Natural killer cell (primary cell): ENCODE measurements at regions not wholly inside any gene's neighbourhood (a gene's known extent, or its start where the extent isn't known, plus 50 kb on each side); places are given as distances from the start of the nearest gene placed in this dataset.

Source experiments
- ATAC-seq, 3 donors: fragments of 150-1000 bp in 2 of 3; fragments of 200-7000 bp in 1 of 3; cut with Tn5 transposase; 1 replicate in 1 of 3; 2 replicates in 2 of 3; pipeline ENCODE4 v1.10.0; 2021; ENCODE audit warnings: mild to moderate bottlenecking in 2 of 3, moderate library complexity in 2 of 3
- DNase-seq, 2 donors: peaks; one replicate each; pipeline versions ENCODE4 v3.0.0 to v3.0.0-alpha.2; 2013 to 2021; ENCODE audit warnings: mixed read lengths in 1 of 2
- H3K27ac ChIP-seq: one replicate; pipeline ENCODE4 v1.5.1; 2013; ENCODE audit warnings: mild to moderate bottlenecking, low read length
- H3K27me3 ChIP-seq: one replicate; pipeline ENCODE4 v1.6.1; 2013; ENCODE audit warnings: low read length; ENCODE audit not compliant: control insufficient read depth, insufficient read depth
- H3K36me3 ChIP-seq: one replicate; pipeline ENCODE4 v1.6.1; 2013; ENCODE audit warnings: low read length; ENCODE audit not compliant: control insufficient read depth, insufficient read depth
- H3K4me1 ChIP-seq: one replicate; pipeline ENCODE4 v1.6.1; 2013; ENCODE audit warnings: low read length; ENCODE audit not compliant: control insufficient read depth, insufficient read depth
- H3K4me3 ChIP-seq: one replicate; pipeline ENCODE4 v1.5.1; 2013; ENCODE audit warnings: low read length
- H3K9me3 ChIP-seq: one replicate; pipeline ENCODE4 v1.6.1; 2013; ENCODE audit warnings: low read length; ENCODE audit not compliant: control insufficient read depth, insufficient read depth
- H3K27ac Mint-ChIP-seq, 2 donors: one replicate each; pipeline ENCODE4 v1.8.0; 2022; ENCODE audit warnings: mild to moderate bottlenecking in 2 of 2, mixed read lengths in 2 of 2, moderate library complexity in 1 of 2
- H3K27me3 Mint-ChIP-seq, 2 donors: one replicate each; pipeline ENCODE4 v1.8.0; 2022; ENCODE audit warnings: low read depth in 2 of 2, mixed read lengths in 2 of 2
- H3K36me3 Mint-ChIP-seq: one replicate; pipeline ENCODE4 v1.8.0; 2022; ENCODE audit warnings: mixed read lengths
- H3K4me1 Mint-ChIP-seq, 2 donors: one replicate each; pipeline ENCODE4 v1.8.0; 2022; ENCODE audit warnings: mixed read lengths in 2 of 2
- H3K4me3 Mint-ChIP-seq: one replicate; pipeline ENCODE4 v1.8.0; 2022; ENCODE audit warnings: mild to moderate bottlenecking, moderate library complexity, mixed read lengths
- H3K9me3 Mint-ChIP-seq, 2 donors: one replicate each; pipeline ENCODE4 v1.8.0; 2022; ENCODE audit warnings: mixed read lengths in 2 of 2
- CTCF ChIP-seq: fragments of 200-600 bp; IDR thresholded peaks from one replicate; pipeline ENCODE4 v1.8.0; 2022; ENCODE audit warnings: antibody characterized with exemption
- WGBS: methylation state at CpG from one replicate; pipeline ENCODE4 v1.1.7; 2013; ENCODE audit warnings: missing lambda C conversion rate; ENCODE audit not compliant: insufficient coverage; 5-methylcytosine and 5-hydroxymethylcytosine counted together
- intact Hi-C: fragments of 100-400 bp; cut with micrococcal nuclease; formaldehyde crosslinking; loops from one replicate; pipeline ENCODE4 v1.14.2; 2022

DNA sequence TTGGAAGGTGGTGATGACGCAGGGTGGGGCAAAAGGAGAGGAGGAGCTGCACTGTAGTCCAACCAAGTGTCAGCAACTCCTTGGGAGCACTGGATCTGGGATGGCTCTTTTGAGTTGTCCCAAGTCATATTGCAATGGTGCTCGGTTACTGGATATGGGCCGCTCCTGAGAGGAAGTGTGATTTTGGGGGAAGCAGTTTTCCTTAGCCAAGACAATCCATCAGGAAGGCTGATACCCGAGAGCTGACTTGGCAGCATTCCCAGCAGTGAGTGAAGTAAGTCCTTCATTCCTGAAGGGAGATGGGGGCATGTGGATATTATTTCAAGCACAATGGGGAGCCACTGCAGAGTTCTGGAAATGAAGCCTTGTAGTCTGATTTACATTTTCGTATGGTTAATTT, 354.1 kb downstream of the RFPL4B start:
- no peaks in the 10 kb centered on the region for H3K27me3 ChIP-seq
- no peak overlapping the region for H3K4me3 ChIP-seq
- H3K36me3 Mint-ChIP-seq = no peaks in the 10 kb centered on the region
- no peaks in the 10 kb centered on the region for H3K9me3 ChIP-seq
- H3K27me3 Mint-ChIP-seq = no peaks in the 10 kb centered on the region
- ATAC-seq = no peak
- no peak for DNase-seq
- no peaks in the 10 kb centered on the region for H3K36me3 ChIP-seq
- no peak overlapping the region for H3K27ac ChIP-seq
- no peaks in the 10 kb centered on the region for H3K4me1 Mint-ChIP-seq
- H3K4me3 Mint-ChIP-seq = no peak overlapping the region
- H3K4me1 ChIP-seq = no peaks in the 10 kb centered on the region
- 90% methylated on average over 5 of the region's 5 CpGs for WGBS
- TF ChIP-seq CTCF = no peak
- intact Hi-C loops = no loop called here
- no peak overlapping the region for H3K27ac Mint-ChIP-seq
- peaks cover 8 to 10% of the 10 kb centered on the region in 2 donors for H3K9me3 Mint-ChIP-seq

- Histone ChIP-seq H3K36me3 (no peaks in the 10 kb centered on the region), H3K4me3 (no peak overlapping the region), H3K27ac (no peak overlapping the region), H3K4me1 (no peaks in the 10 kb centered on the region), H3K27me3 (no peaks in the 10 kb centered on the region), H3K9me3 (no peaks in the 10 kb centered on the region)
- intact Hi-C loops = no loop called here
- no peak for DNase-seq
- no peaks in the 10 kb centered on the region for H3K9me3 Mint-ChIP-seq
- ATAC-seq = no peak
- H3K27me3 Mint-ChIP-seq = no peaks in the 10 kb centered on the region
- H3K27ac Mint-ChIP-seq = no peak overlapping the region
- no peak for TF ChIP-seq CTCF
- H3K4me3 Mint-ChIP-seq = no peak overlapping the region
- WGBS = no CpG with 5 or more reads among the region's 2 CpGs
- H3K4me1 Mint-ChIP-seq = no peaks in the 10 kb centered on the region
- H3K36me3 Mint-ChIP-seq = no peaks in the 10 kb centered on the region
These were observed 363.6 kb downstream of the RFPL4B start for GRCh38 chr6:112710710-112711109.

DNA sequence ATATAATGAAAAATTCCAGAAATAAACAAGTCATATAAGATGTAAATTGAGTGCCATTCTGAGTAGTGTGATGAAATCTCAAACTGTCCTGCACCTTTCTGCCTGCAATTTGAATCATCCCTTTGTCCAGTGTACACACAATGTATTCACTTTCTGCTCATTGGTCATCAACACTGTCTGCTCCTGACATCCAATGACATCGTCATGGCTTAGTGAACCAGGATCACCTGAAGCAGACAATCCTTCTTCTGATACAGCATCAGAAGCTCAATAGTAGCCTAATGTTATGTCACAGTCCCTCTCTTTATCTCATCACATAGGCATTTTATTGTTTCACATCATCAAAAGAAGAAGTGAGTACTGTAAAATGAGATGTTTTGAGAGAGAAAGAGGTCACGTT, 366.3 kb downstream of the RFPL4B start:
- no peak overlapping the region for H3K27ac Mint-ChIP-seq
- no peaks in the 10 kb centered on the region for H3K4me1 ChIP-seq
- DNase-seq (no peak), ATAC-seq (no peak)
- TF ChIP-seq CTCF = no peak
- H3K36me3 Mint-ChIP-seq = no peaks in the 10 kb centered on the region
- intact Hi-C loops = no loop called here
- 96% methylated on average over 1 of the region's 2 CpGs for WGBS
- H3K4me1 Mint-ChIP-seq = no peaks in the 10 kb centered on the region
- no peaks in the 10 kb centered on the region for H3K27me3 Mint-ChIP-seq
- H3K9me3 Mint-ChIP-seq = peaks cover 0 to 6% of the 10 kb centered on the region in 2 donors
- H3K4me3 ChIP-seq = no peak overlapping the region
- H3K4me3 Mint-ChIP-seq = no peak overlapping the region
- H3K27ac ChIP-seq = no peak overlapping the region
- no peaks in the 10 kb centered on the region for H3K36me3 ChIP-seq
- no peaks in the 10 kb centered on the region for H3K27me3 ChIP-seq
- H3K9me3 ChIP-seq = no peaks in the 10 kb centered on the region

DNA sequence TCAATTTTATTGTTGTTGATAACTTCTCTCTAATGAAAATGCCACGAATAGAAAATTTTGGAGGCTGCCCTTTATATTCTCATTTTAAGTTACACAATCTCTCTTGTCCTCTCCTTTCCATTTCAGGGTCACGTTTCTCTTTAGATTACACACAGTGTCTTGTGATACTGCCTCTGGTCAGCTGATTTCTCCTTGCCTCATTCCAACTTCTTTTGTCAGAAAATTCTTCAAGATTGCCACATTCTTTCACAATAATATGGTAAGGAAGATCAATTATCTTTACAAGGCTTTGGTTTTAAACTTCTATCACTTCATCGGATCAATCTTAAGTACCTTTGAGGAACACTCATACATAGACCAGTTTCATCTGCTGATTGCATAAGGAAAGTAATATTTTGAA, 370.3 kb downstream of the RFPL4B start:
- WGBS = 83% methylated on average over 3 of the region's 3 CpGs
- Histone ChIP-seq H3K27ac (no peak overlapping the region), H3K4me3 (no peak overlapping the region), H3K9me3 (no peaks in the 10 kb centered on the region), H3K27me3 (no peaks in the 10 kb centered on the region), H3K4me1 (no peaks in the 10 kb centered on the region), H3K36me3 (no peaks in the 10 kb centered on the region)
- no peak for ATAC-seq
- no peak for TF ChIP-seq CTCF
- intact Hi-C loops = no loop called here
- no peak overlapping the region for H3K4me3 Mint-ChIP-seq
- DNase-seq = no peak
- H3K36me3 Mint-ChIP-seq = no peaks in the 10 kb centered on the region
- no peak overlapping the region for H3K27ac Mint-ChIP-seq
- no peaks in the 10 kb centered on the region for H3K27me3 Mint-ChIP-seq
- peaks cover 0 to 11% of the 10 kb centered on the region in 2 donors for H3K9me3 Mint-ChIP-seq
- no peaks in the 10 kb centered on the region for H3K4me1 Mint-ChIP-seq
